ENCODE measurements at regions not wholly inside any gene's neighbourhood (a gene's known extent, or its start where the extent isn't known, plus 50 kb on each side); places are given as distances from the start of the nearest gene placed in this dataset.
"Not testable (repeated sequence)": the region's sequence is repeated elsewhere in the genome, so short reads cannot be mapped to it uniquely, and the experiment has no call there.

GRCh38 chr5:116861097-116861496 is 286.5 kb upstream of the SEMA6A start:
- Histone ChIP-seq H3K4me1 (ENCODE audit: insufficient read depth, low read length) (peaks cover 51% of the 10 kb centered on the region), H3K36me3 (ENCODE audit: insufficient read depth, low read length) (no peaks in the 10 kb centered on the region), H3K9ac (ENCODE audit: low read depth, low read length) (no peak overlapping the region), H3K9me3 (ENCODE audit: control insufficient read depth, insufficient read depth, low read length) (no peaks in the 10 kb centered on the region)

- H3K9ac ChIP-seq (ENCODE audit: low read depth, low read length): no peak overlapping the region
- no peaks in the 10 kb centered on the region for H3K36me3 ChIP-seq (ENCODE audit: insufficient read depth, low read length)
- peaks cover 44% of the 10 kb centered on the region for H3K4me1 ChIP-seq (ENCODE audit: insufficient read depth, low read length)
- H3K9me3 ChIP-seq (ENCODE audit: control insufficient read depth, insufficient read depth, low read length): no peaks in the 10 kb centered on the region
Observed at GRCh38 chr5:116859666-116860320, 285.2 kb upstream of the SEMA6A start.

GRCh38 chr5:116858705-116859333 is 284.2 kb upstream of the SEMA6A start:
- Histone ChIP-seq H3K9ac (ENCODE audit: low read depth, low read length) (no peak overlapping the region), H3K4me1 (ENCODE audit: insufficient read depth, low read length) (peaks cover 46% of the 10 kb centered on the region), H3K36me3 (ENCODE audit: insufficient read depth, low read length) (no peaks in the 10 kb centered on the region), H3K9me3 (ENCODE audit: control insufficient read depth, insufficient read depth, low read length) (no peaks in the 10 kb centered on the region)

GRCh38 chr5:116858020-116858419 is 283.4 kb upstream of the SEMA6A start:
- H3K9me3 ChIP-seq (ENCODE audit: control insufficient read depth, insufficient read depth, low read length); H3K9ac ChIP-seq (ENCODE audit: low read depth, low read length); H3K36me3 ChIP-seq (ENCODE audit: insufficient read depth, low read length): not testable (repeated sequence)
- H3K4me1 ChIP-seq (ENCODE audit: insufficient read depth, low read length): peaks cover 38% of the 10 kb centered on the region

- Histone ChIP-seq H3K36me3 (ENCODE audit: insufficient read depth, low read length) (no peaks in the 10 kb centered on the region), H3K9me3 (ENCODE audit: control insufficient read depth, insufficient read depth, low read length) (no peaks in the 10 kb centered on the region), H3K9ac (ENCODE audit: low read depth, low read length) (no peak overlapping the region), H3K4me1 (ENCODE audit: insufficient read depth, low read length) (peaks cover 38% of the 10 kb centered on the region)
Observed at GRCh38 chr5:116856271-116856670, 281.6 kb upstream of the SEMA6A start.

GRCh38 chr5:116853992-116854391 is 279.4 kb upstream of the SEMA6A start:
- no peak overlapping the region for H3K9ac ChIP-seq (ENCODE audit: low read depth, low read length)

GRCh38 chr5:116848954-116849581 is 274.4 kb upstream of the SEMA6A start:
- Histone ChIP-seq H3K9ac (ENCODE audit: low read depth, low read length) (no peak overlapping the region), H3K9me3 (ENCODE audit: control insufficient read depth, insufficient read depth, low read length) (no peaks in the 10 kb centered on the region), H3K36me3 (ENCODE audit: insufficient read depth, low read length) (no peaks in the 10 kb centered on the region), H3K4me1 (ENCODE audit: insufficient read depth, low read length) (peaks cover 11% of the 10 kb centered on the region)

More at GRCh38 chr5:116853992-116854391, 279.4 kb upstream of the SEMA6A start:
- peaks cover 32% of the 10 kb centered on the region for H3K4me1 ChIP-seq (ENCODE audit: insufficient read depth, low read length)
- H3K9me3 ChIP-seq (ENCODE audit: control insufficient read depth, insufficient read depth, low read length): no peaks in the 10 kb centered on the region
- no peaks in the 10 kb centered on the region for H3K36me3 ChIP-seq (ENCODE audit: insufficient read depth, low read length)

- Histone ChIP-seq H3K36me3 (ENCODE audit: insufficient read depth, low read length) (no peaks in the 10 kb centered on the region), H3K4me1 (ENCODE audit: insufficient read depth, low read length) (peaks cover 8% of the 10 kb centered on the region), H3K9ac (ENCODE audit: low read depth, low read length) (no peak overlapping the region), H3K9me3 (ENCODE audit: control insufficient read depth, insufficient read depth, low read length) (no peaks in the 10 kb centered on the region)
Observed at GRCh38 chr5:116847960-116848359, 273.3 kb upstream of the SEMA6A start.

GRCh38 chr5:116844015-116844414 is 269.4 kb upstream of the SEMA6A start:
- no peaks in the 10 kb centered on the region for H3K9me3 ChIP-seq (ENCODE audit: control insufficient read depth, insufficient read depth, low read length)
- H3K4me1 ChIP-seq (ENCODE audit: insufficient read depth, low read length): peaks cover 3% of the 10 kb centered on the region; the same call in 1 of the 2 replicates
- H3K36me3 ChIP-seq (ENCODE audit: insufficient read depth, low read length): no peaks in the 10 kb centered on the region

GRCh38 chr5:116842514-116842961 is 267.9 kb upstream of the SEMA6A start:
- Histone ChIP-seq H3K36me3 (ENCODE audit: insufficient read depth, low read length) (no peaks in the 10 kb centered on the region), H3K9ac (ENCODE audit: low read depth, low read length) (no peak overlapping the region), H3K9me3 (ENCODE audit: control insufficient read depth, insufficient read depth, low read length) (no peaks in the 10 kb centered on the region), H3K4me1 (ENCODE audit: insufficient read depth, low read length) (peaks cover 3% of the 10 kb centered on the region; the same call in 1 of the 2 replicates)

More at GRCh38 chr5:116844015-116844414, 269.4 kb upstream of the SEMA6A start:
- H3K9ac ChIP-seq (ENCODE audit: low read depth, low read length): no peak overlapping the region

GRCh38 chr5:116841734-116842133 is 267.1 kb upstream of the SEMA6A start:
- H3K9me3 ChIP-seq (ENCODE audit: control insufficient read depth, insufficient read depth, low read length): no peaks in the 10 kb centered on the region
- no peaks in the 10 kb centered on the region for H3K36me3 ChIP-seq (ENCODE audit: insufficient read depth, low read length)
- peaks cover 3% of the 10 kb centered on the region; the same call in 1 of the 2 replicates for H3K4me1 ChIP-seq (ENCODE audit: insufficient read depth, low read length)
- H3K9ac ChIP-seq (ENCODE audit: low read depth, low read length): no peak overlapping the region

GRCh38 chr5:116838011-116838536 is 263.5 kb upstream of the SEMA6A start:
- peaks cover 3% of the 10 kb centered on the region; the same call in 1 of the 2 replicates for H3K4me1 ChIP-seq (ENCODE audit: insufficient read depth, low read length)
- H3K9me3 ChIP-seq (ENCODE audit: control insufficient read depth, insufficient read depth, low read length): no peaks in the 10 kb centered on the region
- no peak overlapping the region for H3K9ac ChIP-seq (ENCODE audit: low read depth, low read length)
- H3K36me3 ChIP-seq (ENCODE audit: insufficient read depth, low read length): no peaks in the 10 kb centered on the region

GRCh38 chr5:116834796-116835515 is 260.3 kb upstream of the SEMA6A start:
- Histone ChIP-seq H3K36me3 (ENCODE audit: insufficient read depth, low read length) (no peaks in the 10 kb centered on the region), H3K9ac (ENCODE audit: low read depth, low read length) (no peak overlapping the region), H3K9me3 (ENCODE audit: control insufficient read depth, insufficient read depth, low read length) (no peaks in the 10 kb centered on the region), H3K4me1 (ENCODE audit: insufficient read depth, low read length) (peaks cover 5% of the 10 kb centered on the region)

GRCh38 chr5:116830079-116830478 is 255.5 kb upstream of the SEMA6A start:
- Histone ChIP-seq H3K36me3 (ENCODE audit: insufficient read depth, low read length) (no peaks in the 10 kb centered on the region), H3K9ac (ENCODE audit: low read depth, low read length) (no peak overlapping the region; the same call in 1 of the 2 replicates), H3K9me3 (ENCODE audit: control insufficient read depth, insufficient read depth, low read length) (no peaks in the 10 kb centered on the region), H3K4me1 (ENCODE audit: insufficient read depth, low read length) (peaks cover 19% of the 10 kb centered on the region)
